ENCODE measurements at regions not wholly inside any gene's neighbourhood (a gene's known extent, or its start where the extent isn't known, plus 50 kb on each side); places are given as distances from the start of the nearest gene placed in this dataset.
A peak's percentile ranks its signal among the peaks of the same experiment; 100 is the strongest.

GRCh38 chr6:169339025-169339424 lies 85.4 kb upstream of the THBS2 start:
- no peak for DNase-seq

GRCh38 chr6:169337886-169338445 lies 84.3 kb upstream of the THBS2 start:
- no peak for DNase-seq

- no peak for DNase-seq
These were observed 81.7 kb upstream of the THBS2 start for GRCh38 chr6:169335301-169335700.

GRCh38 chr6:169332250-169332649 lies 78.6 kb upstream of the THBS2 start:
- no peak for DNase-seq

GRCh38 chr6:169328112-169328801 lies 74.6 kb upstream of the THBS2 start:
- peak in 2 of 3 donors; percentile 8 for DNase-seq

- peak; percentile 50 to 80 (median 68) for DNase-seq
These were observed 72.6 kb upstream of the THBS2 start for GRCh38 chr6:169326067-169326799.

- DNase-seq = no peak
These were observed 71.2 kb upstream of the THBS2 start for GRCh38 chr6:169324656-169325459.

GRCh38 chr6:169324086-169324485 lies 70.4 kb upstream of the THBS2 start:
- no peak for DNase-seq

- no peak for DNase-seq
These were observed 69.6 kb upstream of the THBS2 start for GRCh38 chr6:169323221-169323620.

- peak in 2 of 3 donors; percentile 7 to 8 for DNase-seq
These were observed 67.9 kb upstream of the THBS2 start for GRCh38 chr6:169321546-169321945.

GRCh38 chr6:169320013-169320412 lies 66.4 kb upstream of the THBS2 start:
- no peak for DNase-seq

GRCh38 chr6:169317441-169318202 lies 64.0 kb upstream of the THBS2 start:
- no peak for DNase-seq

- no peak for DNase-seq
These were observed 63.0 kb upstream of the THBS2 start for GRCh38 chr6:169316651-169317050.

- no peak for DNase-seq
These were observed 62.4 kb upstream of the THBS2 start for GRCh38 chr6:169315830-169316614.

GRCh38 chr6:169313347-169314010 lies 59.8 kb upstream of the THBS2 start:
- DNase-seq = no peak

- no peak for DNase-seq
These were observed 59.2 kb upstream of the THBS2 start for GRCh38 chr6:169312658-169313346.

- DNase-seq = no peak
These were observed 57.3 kb upstream of the THBS2 start for GRCh38 chr6:169310983-169311382.
